ENCODE measurements at regions not wholly inside any gene's neighbourhood (a gene's known extent, or its start where the extent isn't known, plus 50 kb on each side); places are given as distances from the start of the nearest gene placed in this dataset.

- no peak for DNase-seq
- peaks cover 0 to 8% (median 2%) of the 10 kb centered on the region in 9 donors for H3K27me3 ChIP-seq
- ATAC-seq = no peak
- no peaks in the 10 kb centered on the region for H3K9me3 ChIP-seq
- 73 to 79% (median 76%) methylated on average over 6 of the region's 6 CpGs for WGBS, 4 donors
- H3K36me3 ChIP-seq = no peaks in the 10 kb centered on the region
- intact Hi-C loops (cut with DNase I) = loop anchor here in 3 of 10 donors (5.0 to 10.0 kb wide), 2 partner anchors 491 to 493 kb away; partner anchors contain the start of gene BMP6 (in 2 of the 3)
- H3K4me3 ChIP-seq = no peak overlapping the region
- TF ChIP-seq POLR2A (IDR thresholded peaks at IDR 0.05) (no peak), CTCF (IDR thresholded peaks at IDR 0.05) (no peak)
- H3K4me1 ChIP-seq = no peaks in the 10 kb centered on the region
- no peak overlapping the region for H3K27ac ChIP-seq
Measured at GRCh38 chr6:8215631-8216030, 113.3 kb upstream of the EEF1E1 start.

DNA sequence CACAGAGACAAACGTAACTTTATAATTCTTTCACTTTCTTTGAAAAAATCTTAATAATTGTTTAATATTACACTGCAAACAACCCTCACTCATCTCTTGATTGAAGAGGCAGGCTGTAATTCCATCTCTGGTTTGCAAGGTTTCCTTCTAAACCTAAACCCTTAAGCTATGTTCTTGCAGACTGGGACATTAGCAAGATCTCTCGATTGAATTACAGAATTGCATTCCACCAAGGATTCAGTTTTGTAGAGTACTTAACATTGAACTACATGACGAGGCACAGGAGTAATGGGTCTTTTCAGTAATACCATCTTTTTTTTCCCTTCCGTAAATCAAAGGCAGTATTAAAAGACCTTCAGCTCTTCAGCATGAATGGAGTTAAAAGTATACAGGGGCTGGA lies 111.6 kb upstream of the EEF1E1 start:
- Histone ChIP-seq H3K27ac (no peak overlapping the region), H3K4me3 (no peak overlapping the region), H3K9me3 (no peaks in the 10 kb centered on the region), H3K36me3 (no peaks in the 10 kb centered on the region), H3K27me3 (peaks cover 0 to 8% (median 3%) of the 10 kb centered on the region in 9 donors), H3K4me1 (no peaks in the 10 kb centered on the region)
- intact Hi-C loops (cut with DNase I) = loop anchor here in 2 of 10 donors (10.0 kb wide), 1 partner anchor 489 kb away; the partner anchor contains the start of gene BMP6 (in 2 of the 2)
- TF ChIP-seq CTCF (IDR thresholded peaks at IDR 0.05) (no peak), POLR2A (IDR thresholded peaks at IDR 0.05) (no peak)
- DNase-seq = no peak
- ATAC-seq = no peak
- 76 to 84% (median 80%) methylated on average over 4 of the region's 4 CpGs for WGBS, 4 donors

DNA sequence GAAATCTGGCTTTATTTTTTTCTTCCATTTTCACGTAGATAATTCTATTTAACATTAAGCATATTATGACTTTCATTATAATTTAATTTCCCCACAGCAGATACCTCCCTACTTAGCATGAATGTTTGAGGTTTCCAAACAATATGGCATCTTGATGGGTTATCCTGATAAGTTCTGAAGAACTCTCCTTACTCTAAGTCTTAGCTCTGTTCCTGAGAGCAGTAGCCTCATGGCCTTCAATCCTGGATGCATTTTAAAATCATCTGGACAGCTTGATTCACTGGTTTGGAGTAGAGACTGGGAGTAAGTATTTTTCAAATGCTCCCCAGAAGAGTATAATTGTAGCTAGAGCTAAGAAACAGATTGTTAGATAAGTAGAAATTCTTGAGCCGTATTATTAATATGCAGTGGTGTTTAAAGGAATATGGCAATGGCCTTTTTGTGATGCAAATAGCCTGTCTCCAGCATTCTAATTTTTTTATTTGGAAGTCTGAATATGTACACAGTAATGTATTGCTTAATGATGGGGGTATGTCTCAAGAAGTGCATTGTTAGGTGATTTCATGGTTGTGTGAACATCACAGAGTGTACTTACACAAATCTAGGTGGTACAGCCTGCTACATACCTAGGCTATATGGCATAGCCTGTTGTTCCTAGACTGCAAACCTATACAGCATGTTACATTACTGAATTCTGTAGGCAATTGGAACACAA lies 110.5 kb upstream of the EEF1E1 start:
- Histone ChIP-seq H3K9me3 (no peaks in the 10 kb centered on the region), H3K4me3 (no peak overlapping the region), H3K27ac (no peak overlapping the region), H3K27me3 (peaks cover 0 to 7% (median under 1%) of the 10 kb centered on the region in 9 donors), H3K36me3 (no peaks in the 10 kb centered on the region), H3K4me1 (no peaks in the 10 kb centered on the region)
- ATAC-seq = no peak
- 81 to 86% (median 82%) methylated on average over 2 of the region's 2 CpGs for WGBS, 4 donors
- DNase-seq = no peak
- intact Hi-C loops (cut with DNase I) = loop anchor here in 2 of 10 donors (10.0 kb wide), 1 partner anchor 488 kb away; the partner anchor contains the start of gene BMP6 (in 2 of the 2)
- TF ChIP-seq POLR2A (IDR thresholded peaks at IDR 0.05) (no peak), CTCF (IDR thresholded peaks at IDR 0.05) (no peak)

DNA sequence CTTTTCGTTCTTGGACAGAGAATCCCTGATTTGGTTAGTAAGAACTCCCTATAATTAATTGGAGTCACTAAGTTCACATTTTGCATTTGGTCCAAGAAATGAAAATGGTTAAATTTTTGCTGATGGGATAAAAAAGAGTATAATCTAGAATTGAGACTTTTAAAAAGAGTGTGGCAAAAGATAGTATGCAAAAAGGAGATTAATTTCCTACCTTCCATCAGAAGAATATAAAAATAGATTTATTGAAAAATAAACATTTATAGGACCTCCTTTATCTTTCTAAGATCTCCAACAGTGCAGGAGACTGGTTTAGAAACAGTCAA lies 105.5 kb upstream of the EEF1E1 start:
- WGBS, 4 donors = 81 to 94% (median 92%) methylated on average over 1 of the region's 1 CpG
- Histone ChIP-seq H3K4me1 (no peaks in the 10 kb centered on the region), H3K4me3 (no peak overlapping the region), H3K27me3 (peaks cover 0 to 13% (median 0%) of the 10 kb centered on the region in 9 donors), H3K27ac (no peak overlapping the region), H3K36me3 (no peaks in the 10 kb centered on the region), H3K9me3 (no peaks in the 10 kb centered on the region)
- intact Hi-C loops (cut with DNase I) = no loop called here
- DNase-seq (no peak), ATAC-seq (no peak)
- TF ChIP-seq CTCF (IDR thresholded peaks at IDR 0.05) (no peak), POLR2A (IDR thresholded peaks at IDR 0.05) (no peak)
